22Rv1 (cell line): ENCODE measurements at regions not wholly inside any gene's neighbourhood (a gene's known extent, or its start where the extent isn't known, plus 50 kb on each side); places are given as distances from the start of the nearest gene placed in this dataset.

Source experiments
- CTCF ChIP-seq: fragments of 450-650 bp; IDR thresholded peaks from 2 replicates; pipeline ENCODE4 v1.5.1; 2017; ENCODE audit warnings: mild to moderate bottlenecking
- ZFX ChIP-seq: fragments of 450-650 bp; IDR thresholded peaks from 2 replicates; pipeline ENCODE4 v1.6.1; 2017; ENCODE audit warnings: antibody characterized with exemption, borderline replicate concordance

GRCh38 chr19:46913198-46913851, 52.5 kb downstream of the ARHGAP35 start:
- TF ChIP-seq CTCF, result no peak
- no peak for TF ChIP-seq ZFX
